ENCODE measurements at regions not wholly inside any gene's neighbourhood (a gene's known extent, or its start where the extent isn't known, plus 50 kb on each side); places are given as distances from the start of the nearest gene placed in this dataset.

DNA sequence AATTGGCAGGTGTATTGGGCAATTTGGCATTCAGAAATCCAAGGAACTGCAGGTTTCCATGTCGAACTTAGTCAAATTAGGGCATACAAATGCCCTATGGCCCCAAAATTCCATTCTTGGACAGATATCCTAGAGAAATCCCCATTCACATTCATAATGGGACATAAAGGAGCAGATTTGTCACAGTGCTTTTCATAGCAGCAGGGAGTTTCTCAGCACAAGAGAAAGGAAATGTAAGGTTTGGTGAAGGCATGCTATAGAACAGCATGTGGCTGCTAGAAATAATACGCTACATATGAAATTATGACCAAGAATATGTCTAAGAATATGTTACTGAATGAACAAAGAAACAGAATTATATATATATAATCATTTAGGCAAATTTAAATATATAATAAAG, 437.5 kb upstream of the BOD1L1 start:
- Histone ChIP-seq H2BK5ac (ENCODE audit: low read depth, low read length) (no peak overlapping the region), H3K36me3 (ENCODE audit: control insufficient read depth in 2 of 4, insufficient read depth in 4 of 4, low read length in 3 of 4) (no peaks in the 10 kb centered on the region), H3K27me3 (replicated peaks in 1 of 4; ENCODE audit: control insufficient read depth in 3 of 4, extremely low read depth in 1 of 4, insufficient read depth in 3 of 4, low read length in 3 of 4) (no peaks in the 10 kb centered on the region), H4K20me1 (replicated peaks in 1 of 2; ENCODE audit: control insufficient read depth in 1 of 2, insufficient read depth in 2 of 2, low read length in 2 of 2) (no peaks in the 10 kb centered on the region), H3K9ac (replicated peaks in 1 of 4; ENCODE audit: extremely low read depth in 1 of 4, low read depth in 3 of 4, low read length in 3 of 4) (no peak overlapping the region), H3K4me2 (ENCODE audit: insufficient read depth in 1 of 2, low read depth in 2 of 2, low read length in 2 of 2) (peak overlapping the region in 1 of 2 experiments; percentile 52; a peak in 2 of 4 replicates), H3K9me3 (ENCODE audit: insufficient read depth in 2 of 2, low read depth in 1 of 2, low read length in 1 of 2) (peaks cover 0 to 2% of the 10 kb centered on the region in 2 experiments; a peak in 1 of 4 replicates), H2BK15ac (ENCODE audit: low read length) (no peak overlapping the region), H2BK12ac (ENCODE audit: low read depth, low read length) (no peak overlapping the region), H3K4me1 (replicated peaks in 1 of 4; ENCODE audit: control insufficient read depth in 3 of 4, insufficient read depth in 4 of 4, low read length in 3 of 4) (peaks cover 0 to 6% (median 1%) of the 10 kb centered on the region in 4 experiments; a peak in 3 of 7 replicates), H2AFZ (ENCODE audit: low read length) (no peak overlapping the region), H3K79me2 (ENCODE audit: control insufficient read depth in 1 of 2, insufficient read depth in 2 of 2, low read length in 2 of 2) (no peaks in the 10 kb centered on the region), H3K4ac (replicated peaks; ENCODE audit: insufficient read length, low read depth, low read length) (no peak overlapping the region), H3K79me1 (ENCODE audit: low read depth, low read length) (no peaks in the 10 kb centered on the region), H3K23ac (ENCODE audit: insufficient read length) (no peak overlapping the region), H2AK5ac (ENCODE audit: low read depth, low read length) (no peak overlapping the region), H3K18ac (ENCODE audit: extremely low read depth, low read length) (no peak overlapping the region), H4K91ac (replicated peaks; ENCODE audit: insufficient read length, low read length) (no peak overlapping the region), H3K56ac (replicated peaks; ENCODE audit: insufficient read length, low read depth, low read length) (no peak overlapping the region), H3K14ac (ENCODE audit: insufficient read length) (no peak overlapping the region), H4K5ac (ENCODE audit: insufficient read length, low read depth, low read length) (no peak overlapping the region), H2BK120ac (replicated peaks; ENCODE audit: low read depth, low read length) (no peak overlapping the region), H4K8ac (ENCODE audit: extremely low read depth, insufficient read depth, low read length) (no peak overlapping the region), H3K27ac (ENCODE audit: low read depth, low read length) (no peak overlapping the region), H2BK20ac (ENCODE audit: low read length) (no peak overlapping the region), H3K23me2 (ENCODE audit: low read depth, low read length) (no peaks in the 10 kb centered on the region), H3K4me3 (ENCODE audit: extremely low read depth in 1 of 4, insufficient read depth in 2 of 4, low read depth in 3 of 4, low read length in 4 of 4) (no peak overlapping the region)
- ChIA-PET POLR2A (ENCODE audit: partially characterized antibody) (no interaction called here), CTCF (ENCODE audit: partially characterized antibody) (interaction anchor here (0.6 to 1.4 kb wide), 3 partner anchors 94 to 410 kb away, joined by 3 to 5 read pairs (median 3); no protein-coding TSS in a partner anchor)
- DNase-seq (ENCODE audit: low read depth in 1 of 2, low spot score in 2 of 2) (no peak), FAIRE-seq (no peak)
- 68% methylated on average over 2 of the region's 2 CpGs; no CpG with 5 or more reads in 1 of the 2 experiments for WGBS, 2 experiments (ENCODE audit: extremely low coverage in 1 of 2, insufficient coverage in 1 of 2, insufficient read length in 1 of 2, insufficient replicate concordance in 2 of 2, low coverage in 1 of 2, low lambda C conversion rate in 2 of 2, missing lambda C conversion rate in 1 of 2)
- TF ChIP-seq, protein P1, sequence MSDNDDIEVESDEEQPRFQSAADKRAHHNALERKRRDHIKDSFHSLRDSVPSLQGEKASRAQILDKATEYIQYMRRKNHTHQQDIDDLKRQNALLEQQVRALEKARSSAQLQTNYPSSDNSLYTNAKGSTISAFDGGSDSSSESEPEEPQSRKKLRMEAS (IDR thresholded peaks at IDR 0.05): no peak
- no peak for TF ChIP-seq JUND (IDR thresholded peaks at IDR 0.05; ENCODE audit: low read length)
- no peak for TF ChIP-seq POLR2AphosphoS5 (IDR thresholded peaks at IDR 0.05; ENCODE audit: low read depth, low read length)
- no peak for TF ChIP-seq PHF8 (conservative IDR thresholded peaks at IDR 0.05; ENCODE audit: low read depth, low read length)
- TF ChIP-seq SRF (IDR thresholded peaks at IDR 0.05; ENCODE audit: low read depth, low read length): no peak
- TF ChIP-seq TBP (IDR thresholded peaks at IDR 0.05; ENCODE audit: low read depth, low read length): no peak
- TF ChIP-seq CTBP2 (IDR thresholded peaks at IDR 0.05; ENCODE audit: borderline replicate concordance, insufficient read depth, insufficient read length, low read length): no peak
- TF ChIP-seq, protein P2, sequence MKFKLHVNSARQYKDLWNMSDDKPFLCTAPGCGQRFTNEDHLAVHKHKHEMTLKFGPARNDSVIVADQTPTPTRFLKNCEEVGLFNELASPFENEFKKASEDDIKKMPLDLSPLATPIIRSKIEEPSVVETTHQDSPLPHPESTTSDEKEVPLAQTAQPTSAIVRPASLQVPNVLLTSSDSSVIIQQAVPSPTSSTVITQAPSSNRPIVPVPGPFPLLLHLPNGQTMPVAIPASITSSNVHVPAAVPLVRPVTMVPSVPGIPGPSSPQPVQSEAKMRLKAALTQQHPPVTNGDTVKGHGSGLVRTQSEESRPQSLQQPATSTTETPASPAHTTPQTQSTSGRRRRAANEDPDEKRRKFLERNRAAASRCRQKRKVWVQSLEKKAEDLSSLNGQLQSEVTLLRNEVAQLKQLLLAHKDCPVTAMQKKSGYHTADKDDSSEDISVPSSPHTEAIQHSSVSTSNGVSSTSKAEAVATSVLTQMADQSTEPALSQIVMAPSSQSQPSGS (IDR thresholded peaks at IDR 0.05; ENCODE audit: low read length): no peak
- TF ChIP-seq JUN (IDR thresholded peaks at IDR 0.05; ENCODE audit: low read depth, low read length): no peak
- no peak for TF ChIP-seq GABPA (IDR thresholded peaks at IDR 0.05; ENCODE audit: borderline replicate concordance, insufficient read depth, low read length)
- no peak for TF ChIP-seq CEBPB (IDR thresholded peaks at IDR 0.05; ENCODE audit: low read depth, low read length)
- no peak for TF ChIP-seq CREB1 (IDR thresholded peaks at IDR 0.05)
- TF ChIP-seq RNF2 (IDR thresholded peaks at IDR 0.05; ENCODE audit: borderline replicate concordance, low read depth, low read length, missing control alignments, poor library complexity, severe bottlenecking): no peak

Measured in H1 (cell line).